Endothelial cell of umbilical vein (primary cell): ENCODE measurements at regions not wholly inside any gene's neighbourhood (a gene's known extent, or its start where the extent isn't known, plus 50 kb on each side); places are given as distances from the start of the nearest gene placed in this dataset.

Experiments used
- BruUV-seq: library from RNA; stranded (reverse); fragments of 400-500 nt; replicated peaks from 2 replicates; lab custom pipeline; 2021; lab: Mats Ljungman, UMichigan
- CTCF ChIA-PET: fragments of 300-600, 350-600 bp; sonication (Branson Sonifier 250); formaldehyde crosslinking; loops from one replicate; lab custom pipeline; 2021; ENCODE audit warnings: antibody characterized with exemption, inconsistent platforms; lab: Charles Lee
- POLR2A ChIA-PET: fragments of 300-600, 350-600 bp; sonication (Branson Sonifier 250); formaldehyde crosslinking; loops from one replicate; lab custom pipeline; 2021; ENCODE audit warnings: antibody characterized with exemption, inconsistent platforms; lab: Charles Lee
- DNase-seq: peaks from one replicate; pipeline ENCODE4 v3.0.0-alpha.2; 2011; ENCODE audit warnings: low read depth, low spot score
- FAIRE-seq: peaks from 2 replicates; lab custom pipeline; 2011; peaks lifted over from hg19 to GRCh38; lab: Jason Lieb, UNC
- H2AFZ ChIP-seq: 2 replicates; pipeline ENCODE4 v1.6.0; 2012; ENCODE audit warnings: low read depth, low read length, control low read depth, inconsistent platforms
- H3K27ac ChIP-seq: 2 replicates; pipeline ENCODE4 v1.5.1; 2011; ENCODE audit warnings: low read depth, mild to moderate bottlenecking, control low read depth, low read length, moderate library complexity; ENCODE audit not compliant: insufficient read depth
- H3K27me3 ChIP-seq, 2 experiments: 2 replicates each; pipeline versions ENCODE4 v1.6.0 to v1.6.1; 2011; ENCODE audit warnings: low read length in 2 of 2, mixed read lengths in 1 of 2; ENCODE audit not compliant: control insufficient read depth in 2 of 2, insufficient read depth in 2 of 2
- H3K36me3 ChIP-seq, 2 experiments: 2 replicates in 1 of 2; 3 replicates in 1 of 2; pipeline ENCODE4 v1.5.1; 2011; ENCODE audit warnings: low read length in 2 of 2, mild to moderate bottlenecking in 1 of 2, moderate library complexity in 1 of 2; ENCODE audit not compliant: control insufficient read depth in 2 of 2, insufficient read depth in 2 of 2; ENCODE audit errors: extremely low read depth in 1 of 2
- H3K4me1 ChIP-seq: 3 replicates; pipeline ENCODE4 v1.5.1; 2011; ENCODE audit warnings: mild to moderate bottlenecking, low read length; ENCODE audit not compliant: control insufficient read depth, insufficient read depth; ENCODE audit errors: extremely low read depth
- H3K4me2 ChIP-seq: 2 replicates; pipeline ENCODE4 v1.6.1; 2011; ENCODE audit warnings: low read length, control low read depth, mixed read lengths; ENCODE audit not compliant: insufficient read depth
- H3K4me3 ChIP-seq, 3 experiments: fragments of 200-600 bp in 1 of 3; sonication (generic), shearing (Covaris generic) in 1 of 3; replicated peaks in 1 of 3; 2 replicates each; pipeline ENCODE4 v1.5.1; 2011 to 2016; ENCODE audit warnings: control low read depth in 3 of 3, low read length in 3 of 3, mild to moderate bottlenecking in 2 of 3, inconsistent platforms in 1 of 3, low read depth in 1 of 3, moderate library complexity in 1 of 3; ENCODE audit not compliant: insufficient read depth in 1 of 3
- H3K79me2 ChIP-seq: 2 replicates; pipeline ENCODE4 v1.6.0; 2012; ENCODE audit warnings: low read length, inconsistent platforms; ENCODE audit not compliant: control insufficient read depth, insufficient read depth
- H3K9ac ChIP-seq: replicated peaks from 2 replicates; pipeline ENCODE3; 2011; ENCODE audit warnings: low read length, control low read depth; ENCODE audit not compliant: insufficient read depth; ENCODE audit errors: extremely low read depth
- H3K9me1 ChIP-seq: replicated peaks from 3 replicates; pipeline ENCODE4 v1.6.0; 2011; ENCODE audit warnings: mild to moderate bottlenecking, low read length; ENCODE audit not compliant: control insufficient read depth, insufficient read depth; ENCODE audit errors: extremely low read depth
- H3K9me3 ChIP-seq: replicated peaks from 2 replicates; pipeline ENCODE4 v1.5.1; 2012; ENCODE audit warnings: low read length, inconsistent platforms; ENCODE audit not compliant: control insufficient read depth, insufficient read depth
- H4K20me1 ChIP-seq: replicated peaks from 2 replicates; pipeline ENCODE3; 2011; ENCODE audit warnings: mild to moderate bottlenecking, low read length; ENCODE audit not compliant: control insufficient read depth, insufficient read depth; ENCODE audit errors: extremely low read depth
- CTCF ChIP-seq, 2 donors: IDR thresholded peaks; 1 replicate in 1 of 2; 2 replicates in 1 of 2; pipeline ENCODE4 v1.5.1; 2011; ENCODE audit warnings: low read length in 2 of 2, mild to moderate bottlenecking in 2 of 2, moderate library complexity in 2 of 2, control low read depth in 1 of 2, inconsistent platforms in 1 of 2, low read depth in 1 of 2; ENCODE audit not compliant: insufficient read depth in 1 of 2; ENCODE audit errors: extremely low read depth in 1 of 2
- EZH2 ChIP-seq: IDR thresholded peaks from 2 replicates; pipeline ENCODE4 v1.6.1; 2012; ENCODE audit warnings: borderline replicate concordance, low read depth, mild to moderate bottlenecking, moderate library complexity, low read length, inconsistent platforms; ENCODE audit not compliant: severe bottlenecking
- FOS ChIP-seq: IDR thresholded peaks from 2 replicates; pipeline ENCODE4 v1.6.1; 2011; ENCODE audit warnings: mild to moderate bottlenecking, low read length, moderate library complexity, borderline replicate concordance; ENCODE audit not compliant: insufficient read depth
- GATA2 ChIP-seq: IDR thresholded peaks from 2 replicates; pipeline ENCODE4 v1.7.0; 2011; ENCODE audit warnings: low read depth, mild to moderate bottlenecking, moderate library complexity, mixed read lengths, low read length; ENCODE audit not compliant: insufficient read length, insufficient read depth
- JUN ChIP-seq: IDR thresholded peaks from 2 replicates; pipeline ENCODE4 v1.6.1; 2011; ENCODE audit warnings: borderline replicate concordance, low read depth; ENCODE audit not compliant: insufficient read length, insufficient read depth
- MAX ChIP-seq: IDR thresholded peaks from 2 replicates; pipeline ENCODE4 v1.6.1; 2011; ENCODE audit not compliant: insufficient read depth, insufficient read length
- MYC ChIP-seq: IDR thresholded peaks from one replicate; pipeline ENCODE4 v1.6.1; 2011; ENCODE audit warnings: mild to moderate bottlenecking, low read depth, low read length
- POLR2A ChIP-seq: IDR thresholded peaks from 2 replicates; pipeline ENCODE4 v1.6.1; 2012; ENCODE audit warnings: low read depth, mild to moderate bottlenecking, control low read depth, low read length
- dilution Hi-C: fragments of 300-500 bp; cut with MboI; formaldehyde crosslinking; loops from one replicate; pipeline ENCODE4 v1.15.0; 2019; ENCODE audit warnings: low sequenced_read_pairs; ENCODE audit not compliant: extremely low pct_ligation_motif_present
- intact Hi-C: fragments of 100-400 bp; cut with micrococcal nuclease; formaldehyde crosslinking; loops from one replicate; pipeline ENCODE4 v1.10.0; 2022

- no peak overlapping the region for H2AFZ ChIP-seq
- FAIRE-seq (no peak), DNase-seq (no peak)
- TF ChIP-seq JUN (no peak), MAX (no peak), GATA2 (no peak), CTCF (IDR thresholded peaks at IDR 0.05; ENCODE audit: extremely low read depth in 1 of 2, insufficient read depth in 1 of 2, low read depth in 1 of 2, low read length in 2 of 2) (no peak), POLR2A (no peak), FOS (no peak), MYC (no peak), EZH2 (no peak)
- H3K27me3 ChIP-seq: no peaks in the 10 kb centered on the region
- H4K20me1 ChIP-seq: no peaks in the 10 kb centered on the region
- CTCF ChIA-PET: no interaction called here
- no peak overlapping the region for H3K4me3 ChIP-seq
- no peak overlapping the region for H3K4me2 ChIP-seq
- H3K79me2 ChIP-seq: no peaks in the 10 kb centered on the region
- peaks cover 6% of the 10 kb centered on the region for H3K9me3 ChIP-seq
- no peaks in the 10 kb centered on the region for H3K9me1 ChIP-seq
- intact Hi-C loops: no loop called here
- no peaks in the 10 kb centered on the region for H3K4me1 ChIP-seq
- no peaks in the 10 kb centered on the region for H3K36me3 ChIP-seq
- dilution Hi-C loops: no loop called here
- BruUV-seq: no TSS peak
- H3K27ac ChIP-seq: no peak overlapping the region
- POLR2A ChIA-PET: no interaction called here
- H3K9ac ChIP-seq: no peak overlapping the region
Measured at GRCh38 chr4:188220006-188220405, 80.8 kb downstream of the TRIML1 start.
